ENCODE measurements at regions not wholly inside any gene's neighbourhood (a gene's known extent, or its start where the extent isn't known, plus 50 kb on each side); places are given as distances from the start of the nearest gene placed in this dataset.
"Not testable (repeated sequence)": the region's sequence is repeated elsewhere in the genome, so short reads cannot be mapped to it uniquely, and the experiment has no call there.

- DNase-seq, result no peak
Observed at GRCh38 chr5:24145806-24146205, 499.0 kb downstream of the CDH10 start.

GRCh38 chr5:24161559-24161958 is 483.2 kb downstream of the CDH10 start:
- DNase-seq, result no peak

GRCh38 chr5:24162343-24162742 is 482.4 kb downstream of the CDH10 start:
- no peak for DNase-seq

GRCh38 chr5:24163091-24163490 is 481.7 kb downstream of the CDH10 start:
- no peak for DNase-seq

- no peak for DNase-seq
Observed at GRCh38 chr5:24167806-24168205, 477.0 kb downstream of the CDH10 start.

- DNase-seq, result no peak
Observed at GRCh38 chr5:24170026-24170425, 474.8 kb downstream of the CDH10 start.

- DNase-seq, result not testable (repeated sequence)
Observed at GRCh38 chr5:24170930-24171329, 473.8 kb downstream of the CDH10 start.

- no peak for DNase-seq
Observed at GRCh38 chr5:24177821-24178220, 467.0 kb downstream of the CDH10 start.

- no peak for DNase-seq
Observed at GRCh38 chr5:24183981-24184380, 460.8 kb downstream of the CDH10 start.

- DNase-seq, result no peak
Observed at GRCh38 chr5:24188216-24188925, 456.4 kb downstream of the CDH10 start.

- no peak for DNase-seq
Observed at GRCh38 chr5:24196789-24197188, 448.0 kb downstream of the CDH10 start.

- DNase-seq, result no peak
Observed at GRCh38 chr5:24208686-24209106, 436.1 kb downstream of the CDH10 start.

GRCh38 chr5:24215114-24215513 is 429.7 kb downstream of the CDH10 start:
- no peak for DNase-seq

GRCh38 chr5:24222876-24223275 is 421.9 kb downstream of the CDH10 start:
- DNase-seq, result no peak

- DNase-seq, result no peak
Observed at GRCh38 chr5:24225051-24225450, 419.7 kb downstream of the CDH10 start.

- DNase-seq, result no peak
Observed at GRCh38 chr5:24226479-24226878, 418.3 kb downstream of the CDH10 start.

- not testable (repeated sequence) for DNase-seq
Observed at GRCh38 chr5:24227881-24228280, 416.9 kb downstream of the CDH10 start.

GRCh38 chr5:24232041-24232440 is 412.7 kb downstream of the CDH10 start:
- no peak for DNase-seq

GRCh38 chr5:24232929-24233498 is 411.8 kb downstream of the CDH10 start:
- DNase-seq, result no peak

GRCh38 chr5:24235946-24236345 is 408.8 kb downstream of the CDH10 start:
- DNase-seq, result no peak

- DNase-seq, result no peak
Observed at GRCh38 chr5:24245821-24246220, 399.0 kb downstream of the CDH10 start.

GRCh38 chr5:24264547-24264946 is 380.2 kb downstream of the CDH10 start:
- DNase-seq, result no peak

GRCh38 chr5:24265306-24265705 is 379.5 kb downstream of the CDH10 start:
- no peak for DNase-seq

- no peak for DNase-seq
Observed at GRCh38 chr5:24268482-24269056, 376.2 kb downstream of the CDH10 start.

All from femur (tissue), 1 donor.